Spinal cord (tissue), 9 donors: ENCODE measurements at regions not wholly inside any gene's neighbourhood (a gene's known extent, or its start where the extent isn't known, plus 50 kb on each side); places are given as distances from the start of the nearest gene placed in this dataset.

ENCODE experiments used
- DNase-seq, 6 donors: peaks; one replicate each; pipeline versions ENCODE4 v3.0.0 to v3.0.0-alpha.2; 2013 to 2015; ENCODE audit warnings: low spot score in 6 of 6, low read depth in 4 of 6
- H3K27ac ChIP-seq: one replicate; pipeline ENCODE4 v1.5.1; 2013; ENCODE audit warnings: low read depth, low read length, control low read depth
- H3K27me3 ChIP-seq: one replicate; pipeline ENCODE4 v1.6.1; 2013; ENCODE audit warnings: low read length; ENCODE audit not compliant: control insufficient read depth, insufficient read depth
- H3K36me3 ChIP-seq: one replicate; pipeline ENCODE4 v1.6.1; 2013; ENCODE audit warnings: low read length; ENCODE audit not compliant: control insufficient read depth, insufficient read depth
- H3K4me1 ChIP-seq: one replicate; pipeline ENCODE4 v1.6.1; 2013; ENCODE audit warnings: low read length; ENCODE audit not compliant: control insufficient read depth, insufficient read depth
- H3K4me3 ChIP-seq: one replicate; pipeline ENCODE4 v1.5.1; 2013; ENCODE audit warnings: low read depth, low read length, control low read depth
- H3K9me3 ChIP-seq: one replicate; pipeline ENCODE4 v1.6.1; 2013; ENCODE audit warnings: low read length; ENCODE audit not compliant: control insufficient read depth, insufficient read depth
- WGBS: methylation state at CpG from one replicate; pipeline ENCODE4 v1.1.5; 2013; ENCODE audit warnings: missing lambda C conversion rate; ENCODE audit not compliant: insufficient coverage; 5-methylcytosine and 5-hydroxymethylcytosine counted together
- donor health status: healthy.

DNA sequence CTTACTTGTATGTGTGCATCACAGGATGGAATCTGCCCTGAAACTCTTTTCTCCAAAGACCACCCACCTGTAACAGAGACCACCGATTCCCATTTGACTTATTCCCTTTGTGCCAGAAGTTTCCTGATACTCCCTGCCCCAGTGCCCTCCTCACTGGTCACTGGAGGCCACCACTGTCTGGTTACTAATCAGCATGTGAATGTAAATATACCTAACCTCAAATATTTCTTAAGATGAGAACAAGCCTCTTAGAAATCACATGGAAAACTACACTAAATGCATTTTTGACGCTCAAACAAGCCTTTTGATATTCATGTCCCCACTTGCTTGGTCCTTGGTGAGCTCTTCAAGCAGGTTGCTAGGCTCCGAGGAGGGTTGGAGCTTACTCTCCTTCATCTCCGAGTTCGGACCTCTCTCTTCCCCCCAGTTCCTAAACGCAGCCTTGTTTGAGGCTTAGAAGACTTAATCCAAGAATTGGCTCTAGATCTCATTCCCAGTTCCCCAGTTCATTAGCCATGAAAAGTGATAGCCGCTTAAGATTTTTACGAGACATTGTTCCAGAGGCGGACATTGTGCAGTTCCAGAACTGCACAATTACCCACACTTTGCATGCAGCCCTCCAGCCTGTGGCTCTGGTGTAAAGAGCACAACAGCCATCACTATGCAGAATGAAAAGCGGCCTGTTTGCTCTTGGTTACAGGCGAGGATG is 579.2 kb upstream of the PSMD7 start:
- H3K4me3 ChIP-seq = no peak overlapping the region
- no peaks in the 10 kb centered on the region for H3K36me3 ChIP-seq
- peak in 3 of 6 donors; percentile 35 to 65 (median 60) for DNase-seq
- H3K9me3 ChIP-seq = no peaks in the 10 kb centered on the region
- peaks cover 8% of the 10 kb centered on the region for H3K27me3 ChIP-seq
- WGBS = 42% methylated on average over 7 of the region's 11 CpGs
- H3K4me1 ChIP-seq = peaks cover 35% of the 10 kb centered on the region
- no peak overlapping the region for H3K27ac ChIP-seq

DNA sequence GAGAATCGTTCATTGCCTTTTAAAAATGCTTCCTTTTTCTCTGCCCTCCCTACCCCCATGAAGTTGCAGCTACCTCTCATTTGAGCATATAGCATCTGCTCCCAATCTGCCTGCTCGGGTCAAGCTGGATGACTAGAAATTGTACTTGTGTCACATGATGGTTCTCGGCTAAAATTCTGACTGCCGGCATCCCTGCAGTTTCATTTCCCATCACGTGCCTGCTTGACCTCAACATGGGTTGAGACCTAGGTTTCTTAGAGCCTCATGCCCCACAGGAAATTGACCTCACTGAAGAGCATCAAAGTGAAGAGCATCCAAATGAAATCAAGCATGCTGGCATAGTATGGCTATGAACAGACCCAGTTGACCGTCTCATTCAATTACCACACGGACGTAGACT is 581.6 kb upstream of the PSMD7 start:
- Histone ChIP-seq H3K27ac (no peak overlapping the region), H3K4me1 (peaks cover 49% of the 10 kb centered on the region), H3K9me3 (no peaks in the 10 kb centered on the region), H3K27me3 (peaks cover 24% of the 10 kb centered on the region), H3K36me3 (no peaks in the 10 kb centered on the region), H3K4me3 (no peak overlapping the region)
- DNase-seq = no peak
- 74% methylated on average over 8 of the region's 8 CpGs for WGBS

DNA sequence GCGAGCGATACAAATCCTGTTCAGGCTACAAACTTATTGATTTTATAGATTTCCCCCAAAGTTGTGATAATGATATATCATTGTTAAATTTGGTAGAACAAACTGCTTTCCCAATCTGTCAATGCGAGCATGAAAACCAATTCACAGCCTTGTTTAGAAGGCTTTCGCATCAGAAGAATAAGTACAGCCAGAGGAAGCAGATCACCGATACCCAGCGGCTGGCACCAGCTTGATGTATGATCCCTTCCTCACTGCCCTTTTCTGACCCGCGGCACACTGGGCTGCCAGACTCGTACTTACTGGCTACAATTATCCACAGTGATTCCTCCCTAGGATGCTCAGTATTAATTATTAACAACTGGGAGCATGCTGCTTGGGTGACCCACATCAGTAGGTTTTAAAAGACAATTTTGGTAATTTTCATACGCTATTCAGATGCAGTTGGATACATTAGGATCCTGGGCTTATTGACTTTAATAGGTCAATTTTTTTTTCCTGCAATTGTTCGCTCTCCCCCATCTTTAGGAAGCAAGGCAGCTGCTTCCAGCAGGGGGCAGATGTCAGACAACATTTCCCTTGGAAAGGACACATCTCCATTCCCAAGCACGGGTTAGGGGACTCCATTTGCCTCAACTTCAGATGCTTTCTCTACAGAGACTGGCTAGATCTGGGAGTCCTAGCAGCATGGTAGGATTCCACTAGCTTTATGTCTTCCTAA is 582.7 kb upstream of the PSMD7 start:
- peak overlapping the region; percentile 9 for H3K27ac ChIP-seq
- H3K27me3 ChIP-seq = peaks cover 27% of the 10 kb centered on the region
- H3K4me3 ChIP-seq = no peak overlapping the region
- H3K9me3 ChIP-seq = no peaks in the 10 kb centered on the region
- peaks cover 49% of the 10 kb centered on the region for H3K4me1 ChIP-seq
- peak in 4 of 6 donors; percentile 38 to 89 (median 58) for DNase-seq
- WGBS = 32% methylated on average over 7 of the region's 12 CpGs
- no peaks in the 10 kb centered on the region for H3K36me3 ChIP-seq

DNA sequence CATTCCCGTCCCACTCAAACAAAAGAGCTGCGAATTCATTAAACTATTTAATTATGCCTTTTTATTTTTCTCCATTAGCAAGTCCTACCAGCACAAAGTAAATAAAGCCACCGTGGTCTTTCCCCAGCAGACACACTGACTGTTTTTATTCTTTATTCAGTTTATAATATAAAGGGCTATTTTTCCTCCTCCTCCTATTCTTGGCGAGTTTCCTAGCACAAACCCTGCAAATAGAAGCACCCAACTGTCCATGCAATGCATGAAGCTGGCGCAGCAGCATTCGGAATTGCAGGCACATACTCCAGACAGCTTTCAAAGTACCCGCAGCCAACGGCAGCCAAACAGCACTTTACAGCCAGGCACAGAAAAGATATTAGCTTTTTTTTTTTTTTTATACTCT is 583.4 kb upstream of the PSMD7 start:
- peak; percentile 66 to 96 (median 76) for DNase-seq
- peak overlapping the region; percentile 9 for H3K27ac ChIP-seq
- peaks cover 49% of the 10 kb centered on the region for H3K4me1 ChIP-seq
- no peak overlapping the region for H3K4me3 ChIP-seq
- no peaks in the 10 kb centered on the region for H3K36me3 ChIP-seq
- no peaks in the 10 kb centered on the region for H3K9me3 ChIP-seq
- peaks cover 29% of the 10 kb centered on the region for H3K27me3 ChIP-seq
- WGBS = 16% methylated on average over 4 of the region's 8 CpGs

DNA sequence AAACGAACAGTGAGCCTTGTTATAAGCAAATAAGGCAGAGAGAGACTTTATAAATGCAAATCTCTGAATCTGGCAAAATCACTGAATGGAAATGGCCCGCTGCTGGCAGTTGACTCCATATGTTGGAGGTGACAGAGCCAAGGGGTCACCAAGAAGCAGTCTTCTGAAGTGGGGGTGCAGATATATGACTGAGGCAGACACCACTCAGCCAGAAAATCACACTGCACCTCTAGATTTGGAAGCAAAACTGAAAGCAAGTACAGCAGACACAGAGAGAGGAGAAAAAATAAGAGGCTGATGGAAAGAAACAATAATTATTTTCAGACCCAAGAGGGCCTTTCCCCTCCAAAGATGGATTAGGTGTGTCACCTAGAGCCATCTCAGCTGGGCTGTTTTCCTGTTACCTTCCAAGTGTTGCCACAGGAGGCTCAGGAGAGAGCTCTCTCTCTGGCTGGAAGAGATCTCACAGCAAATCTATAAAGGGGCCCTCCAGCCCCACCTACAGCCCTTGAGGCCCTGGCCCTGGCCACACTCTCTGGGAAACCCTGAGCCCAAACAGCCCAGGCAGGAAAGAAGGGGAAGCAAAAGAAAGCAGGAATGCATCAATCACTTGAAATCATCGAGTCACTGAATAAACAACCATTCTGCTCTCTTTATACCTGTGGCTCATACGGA is 585.1 kb upstream of the PSMD7 start:
- Histone ChIP-seq H3K4me3 (no peak overlapping the region), H3K27ac (no peak overlapping the region), H3K36me3 (no peaks in the 10 kb centered on the region), H3K27me3 (peaks cover 25% of the 10 kb centered on the region), H3K4me1 (peaks cover 36% of the 10 kb centered on the region), H3K9me3 (no peaks in the 10 kb centered on the region)
- WGBS = 100% methylated on average over 2 of the region's 4 CpGs
- peak in 1 of 6 donors; percentile 26 for DNase-seq

DNA sequence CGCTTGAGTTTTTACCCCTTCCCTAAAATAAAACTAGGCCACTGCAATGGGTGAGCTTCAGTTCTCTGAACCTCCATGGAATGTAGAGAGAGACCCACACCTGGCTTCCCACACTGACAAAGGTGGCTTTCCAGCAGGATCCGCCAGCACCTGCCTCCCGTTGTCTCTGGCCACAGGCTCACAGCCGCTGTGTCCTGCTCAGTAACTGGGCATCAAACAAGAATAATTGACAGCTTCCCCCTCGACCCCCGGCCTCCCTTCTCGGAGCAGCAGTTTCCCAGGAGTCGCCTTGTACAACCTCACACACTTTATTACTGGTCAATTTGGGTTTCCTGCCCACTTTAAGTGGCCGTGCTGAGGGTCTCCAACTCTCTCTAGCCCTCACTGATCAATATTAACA is 586.1 kb upstream of the PSMD7 start:
- Histone ChIP-seq H3K36me3 (no peaks in the 10 kb centered on the region), H3K27me3 (peaks cover 25% of the 10 kb centered on the region), H3K4me3 (no peak overlapping the region), H3K27ac (no peak overlapping the region), H3K4me1 (peaks cover 34% of the 10 kb centered on the region), H3K9me3 (no peaks in the 10 kb centered on the region)
- 52% methylated on average over 9 of the region's 9 CpGs for WGBS
- DNase-seq = no peak

DNA sequence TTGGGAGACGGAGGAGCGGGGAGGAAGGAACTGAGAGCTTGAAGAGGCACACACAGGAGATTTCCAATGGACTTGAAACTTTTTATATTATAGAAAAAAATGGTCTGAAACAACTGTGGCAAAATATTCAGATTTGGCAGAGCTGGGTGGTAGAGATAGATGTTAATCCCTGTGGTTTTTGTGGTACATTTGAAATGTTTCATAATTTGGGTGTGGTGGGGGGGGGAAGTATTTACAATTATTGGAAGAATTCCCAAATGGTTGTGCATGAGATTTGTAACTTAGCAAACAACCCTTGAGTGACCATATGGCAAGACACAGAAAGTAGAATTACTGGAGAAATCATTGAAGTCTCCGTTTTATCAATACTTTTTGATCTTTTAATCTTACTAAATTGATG is 588.8 kb upstream of the PSMD7 start:
- no CpG with 5 or more reads among the region's 3 CpGs for WGBS
- no peak for DNase-seq
- no peaks in the 10 kb centered on the region for H3K9me3 ChIP-seq
- peaks cover 19% of the 10 kb centered on the region for H3K4me1 ChIP-seq
- no peaks in the 10 kb centered on the region for H3K36me3 ChIP-seq
- H3K27me3 ChIP-seq = peaks cover 32% of the 10 kb centered on the region
- no peak overlapping the region for H3K27ac ChIP-seq
- no peak overlapping the region for H3K4me3 ChIP-seq

DNA sequence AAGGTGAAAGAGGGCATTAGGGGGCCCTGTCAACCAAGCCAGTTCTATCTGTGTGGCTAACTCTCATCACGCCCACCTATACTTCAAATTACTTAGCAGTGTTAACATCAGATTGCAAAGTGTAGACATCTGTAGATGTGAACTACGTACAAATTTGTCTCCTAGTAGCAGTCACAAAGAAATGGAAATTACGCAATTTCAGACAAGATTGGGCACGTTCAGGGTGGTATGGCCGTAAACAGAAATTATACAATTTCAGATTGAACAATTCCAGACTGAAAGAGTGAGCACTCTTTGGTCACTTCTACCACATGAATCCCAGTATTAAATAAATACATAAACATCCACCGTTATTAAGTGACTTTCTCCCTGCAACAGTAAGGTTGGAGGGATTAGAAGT is 592.7 kb upstream of the PSMD7 start:
- no peak overlapping the region for H3K4me3 ChIP-seq
- 97% methylated on average over 3 of the region's 6 CpGs for WGBS
- DNase-seq = no peak
- no peaks in the 10 kb centered on the region for H3K4me1 ChIP-seq
- H3K27ac ChIP-seq = no peak overlapping the region
- H3K36me3 ChIP-seq = no peaks in the 10 kb centered on the region
- H3K9me3 ChIP-seq = no peaks in the 10 kb centered on the region
- peaks cover 23% of the 10 kb centered on the region for H3K27me3 ChIP-seq

DNA sequence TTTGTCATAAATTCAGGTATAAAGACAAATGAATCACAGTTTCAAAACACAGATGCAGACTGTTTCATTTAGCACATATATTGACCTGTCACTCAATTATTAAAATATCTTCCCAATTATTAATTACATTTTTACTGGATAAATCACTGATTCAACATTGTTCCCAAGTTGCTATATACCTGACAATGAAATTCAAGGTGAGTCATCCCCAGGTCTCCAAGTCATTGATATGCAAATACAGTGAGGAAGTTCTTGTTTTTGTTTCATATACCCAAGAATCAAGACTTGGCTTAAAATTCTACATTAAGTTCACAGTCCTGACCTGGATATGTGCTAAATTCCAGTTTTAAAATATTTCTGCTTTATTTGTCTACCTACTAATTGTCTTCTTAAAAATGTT is 599.3 kb upstream of the PSMD7 start:
- H3K4me1 ChIP-seq = no peaks in the 10 kb centered on the region
- no peaks in the 10 kb centered on the region for H3K9me3 ChIP-seq
- H3K27ac ChIP-seq = no peak overlapping the region
- peaks cover 16% of the 10 kb centered on the region for H3K27me3 ChIP-seq
- no peaks in the 10 kb centered on the region for H3K36me3 ChIP-seq
- no peak for DNase-seq
- H3K4me3 ChIP-seq = no peak overlapping the region
